ENCODE measurements at regions not wholly inside any gene's neighbourhood (a gene's known extent, or its start where the extent isn't known, plus 50 kb on each side); places are given as distances from the start of the nearest gene placed in this dataset.

GRCh38 chr6:105934708-105935107 is 151.4 kb upstream of the PRDM1 start:
- no peak for DNase-seq (ENCODE audit: low read depth)
- TF ChIP-seq CTCF (IDR thresholded peaks at IDR 0.05; ENCODE audit: low read length, missing control alignments): no peak
- no peak overlapping the region for H3K4me3 ChIP-seq (replicated peaks; ENCODE audit: low read depth, low read length)

DNA sequence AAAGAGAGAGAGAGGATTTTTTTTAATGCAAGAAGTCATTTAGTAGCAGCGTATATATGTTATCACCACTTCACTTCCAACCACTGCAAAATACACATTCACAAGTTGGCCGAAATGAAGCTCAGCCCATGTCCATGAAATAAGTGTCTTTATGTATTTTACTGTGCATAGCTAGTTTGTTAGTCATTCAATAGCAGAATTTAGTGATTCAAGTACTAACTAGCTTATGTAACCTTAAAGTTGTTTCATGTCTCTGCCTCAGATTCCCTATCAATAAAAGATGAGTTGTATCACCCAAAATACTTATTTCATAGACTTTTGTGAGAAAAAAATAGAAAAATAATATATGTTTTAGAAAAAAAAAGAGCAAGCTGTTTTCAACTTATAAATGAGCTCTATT is 153.7 kb upstream of the PRDM1 start:
- no peak for TF ChIP-seq CTCF (IDR thresholded peaks at IDR 0.05; ENCODE audit: low read length, missing control alignments)
- no peak overlapping the region for H3K4me3 ChIP-seq (replicated peaks; ENCODE audit: low read depth, low read length)
- no peak for DNase-seq (ENCODE audit: low read depth)

DNA sequence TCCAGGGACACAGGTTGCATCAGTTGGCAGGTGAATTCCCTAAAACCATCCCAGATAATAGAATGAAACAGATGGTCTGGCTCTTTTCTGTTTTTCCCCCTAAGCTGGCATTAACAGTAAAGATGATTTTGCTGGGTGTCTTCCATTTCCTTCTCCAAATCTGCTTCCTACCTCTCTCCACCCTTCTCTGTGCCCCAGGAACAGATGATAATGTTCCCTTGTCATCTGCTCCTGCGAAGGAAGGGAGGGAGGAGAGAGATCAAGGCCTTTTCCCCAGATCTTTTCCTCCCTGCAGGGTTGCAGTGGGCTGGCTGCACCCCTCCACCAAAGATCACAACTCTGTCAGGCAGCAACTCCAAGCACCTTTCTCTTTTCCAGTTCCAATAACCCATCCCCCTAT is 156.5 kb upstream of the PRDM1 start:
- TF ChIP-seq CTCF (IDR thresholded peaks at IDR 0.05; ENCODE audit: low read length, missing control alignments): no peak
- DNase-seq (ENCODE audit: low read depth): no peak
- H3K4me3 ChIP-seq (replicated peaks; ENCODE audit: low read depth, low read length): no peak overlapping the region

DNA sequence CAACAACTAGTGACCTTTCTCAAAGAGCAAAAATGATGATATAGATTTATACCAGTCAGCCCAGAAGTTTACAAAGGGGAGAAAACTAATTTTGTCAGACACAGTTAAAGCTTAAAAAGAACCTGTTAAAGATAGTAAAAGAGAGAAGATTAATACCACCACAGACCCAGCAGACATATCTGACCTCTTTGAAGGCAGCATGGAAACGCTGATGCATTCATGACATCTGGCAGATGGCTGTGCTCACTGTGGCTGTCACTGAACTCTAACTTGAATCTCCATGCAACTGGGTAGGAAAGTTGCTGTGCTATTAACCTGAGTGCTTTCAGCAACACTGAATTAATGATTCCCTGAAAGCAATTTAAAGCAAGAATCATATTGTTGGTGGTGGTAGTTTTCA is 159.8 kb upstream of the PRDM1 start:
- no peak for TF ChIP-seq CTCF (IDR thresholded peaks at IDR 0.05; ENCODE audit: low read length, missing control alignments)
- DNase-seq (ENCODE audit: low read depth): no peak
- no peak overlapping the region for H3K4me3 ChIP-seq (replicated peaks; ENCODE audit: low read depth, low read length)

GRCh38 chr6:105925706-105926105 is 160.4 kb upstream of the PRDM1 start:
- no peak for TF ChIP-seq CTCF (IDR thresholded peaks at IDR 0.05; ENCODE audit: low read length, missing control alignments)

DNA sequence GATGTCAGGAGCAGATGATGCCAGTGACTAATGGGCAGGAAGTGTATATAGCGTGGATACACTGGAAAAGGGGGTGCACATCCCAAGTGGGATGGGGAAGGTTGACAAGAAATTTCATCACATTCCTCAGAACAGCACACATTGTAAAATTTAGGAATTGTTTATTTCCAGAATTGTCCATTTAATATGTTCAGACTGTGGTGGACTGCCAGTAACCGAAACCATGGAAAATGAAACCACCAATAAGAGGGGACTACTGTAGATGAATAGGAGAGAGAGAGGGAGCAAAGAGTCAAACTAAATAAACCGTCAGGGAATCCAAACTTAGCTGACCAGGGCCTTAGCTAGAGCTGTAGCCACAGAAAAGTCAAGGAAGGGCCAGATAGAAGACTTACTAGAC is 164.4 kb upstream of the PRDM1 start:
- H3K4me3 ChIP-seq (replicated peaks; ENCODE audit: low read depth, low read length): no peak overlapping the region
- no peak for TF ChIP-seq CTCF (IDR thresholded peaks at IDR 0.05; ENCODE audit: low read length, missing control alignments)
- DNase-seq (ENCODE audit: low read depth): no peak

More at GRCh38 chr6:105925706-105926105, 160.4 kb upstream of the PRDM1 start:
- H3K4me3 ChIP-seq (replicated peaks; ENCODE audit: low read depth, low read length): no peak overlapping the region
- no peak for DNase-seq (ENCODE audit: low read depth)

DNA sequence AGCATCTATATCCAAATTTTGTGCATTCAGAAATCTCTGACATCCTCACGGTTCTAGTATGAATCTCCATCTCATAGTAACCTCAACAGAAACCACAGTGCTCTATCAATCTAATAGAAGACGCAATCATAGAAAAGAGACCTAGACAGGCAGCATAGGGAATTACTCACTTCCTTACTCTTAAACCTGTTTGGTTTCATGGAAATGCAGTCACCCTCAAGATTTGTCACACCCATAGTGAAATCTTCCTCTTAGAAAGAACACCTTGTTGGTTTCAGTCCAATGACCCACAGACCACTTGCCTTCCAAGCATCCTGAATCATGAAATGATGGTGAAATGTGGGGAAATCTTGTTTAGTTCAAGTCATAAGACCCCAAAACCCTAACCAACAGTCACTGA is 166.1 kb upstream of the PRDM1 start:
- no peak for TF ChIP-seq CTCF (IDR thresholded peaks at IDR 0.05; ENCODE audit: low read length, missing control alignments)
- DNase-seq (ENCODE audit: low read depth): no peak
- no peak overlapping the region for H3K4me3 ChIP-seq (replicated peaks; ENCODE audit: low read depth, low read length)

Measured in fibroblast of pulmonary artery (primary cell).